GM12878 (cell line): ENCODE measurements at regions not wholly inside any gene's neighbourhood (a gene's known extent, or its start where the extent isn't known, plus 50 kb on each side); places are given as distances from the start of the nearest gene placed in this dataset.

Experiments
- ATAC-seq: fragments of 200-7000 bp; cut with Tn5 transposase; 3 replicates; pipeline ENCODE4 v1.9.1; 2020; ENCODE audit warnings: mild to moderate bottlenecking, moderate library complexity
- BruUV-seq: library from RNA; stranded (reverse); fragments of 400-500 nt; replicated peaks from 2 replicates; lab custom pipeline; 2021; lab: Mats Ljungman, UMichigan
- CTCF ChIA-PET: fragments of 300-600 bp; sonication (Branson Sonifier 250); formaldehyde crosslinking; extraction: SDS; loops from one replicate; lab custom pipeline; 2021; ENCODE audit warnings: inconsistent platforms; lab: Yijun Ruan, JAX
- POLR2A ChIA-PET: fragments of 350-600 bp; formaldehyde crosslinking; extraction: SDS; loops from one replicate; lab custom pipeline; 2021; ENCODE audit warnings: inconsistent platforms; lab: Charles Lee
- RAD21 ChIA-PET: fragments of 300-600 bp; sonication (Branson Sonifier 250); formaldehyde crosslinking; loops from one replicate; lab custom pipeline; 2023; ENCODE audit warnings: antibody characterized with exemption; ENCODE audit not compliant: unreplicated experiment; lab: Charles Lee
- SMC1A ChIA-PET: fragments of 300-600 bp; sonication (Branson Sonifier 250); formaldehyde crosslinking; loops from one replicate; lab custom pipeline; 2023; ENCODE audit not compliant: unreplicated experiment, uncharacterized antibody; lab: Charles Lee
- DNase-seq: peaks from one replicate; pipeline ENCODE4 v3.0.0-alpha.2; 2011; ENCODE audit warnings: low read depth, low spot score
- FAIRE-seq: peaks from 3 replicates; lab custom pipeline; 2011; peaks lifted over from hg19 to GRCh38; lab: Jason Lieb, UNC
- H2AFZ ChIP-seq: 2 replicates; pipeline ENCODE4 v1.6.0; 2011; ENCODE audit warnings: low read depth, low read length, control low read depth; ENCODE audit not compliant: control insufficient read depth
- H3K27ac ChIP-seq: 2 replicates; pipeline ENCODE4 v1.5.1; 2011; ENCODE audit warnings: control low read depth; ENCODE audit not compliant: control insufficient read depth, insufficient read depth
- H3K27me3 ChIP-seq, 2 experiments: replicated peaks in 1 of 2; 2 replicates each; pipeline versions ENCODE4 v1.6.0 to v1.6.1; 2011; ENCODE audit warnings: low read length in 1 of 2; ENCODE audit not compliant: control insufficient read depth in 2 of 2, insufficient read depth in 2 of 2
- H3K36me3 ChIP-seq, 2 experiments: 2 replicates each; pipeline ENCODE4 v1.5.1; 2011; ENCODE audit warnings: low read length in 1 of 2; ENCODE audit not compliant: control insufficient read depth in 2 of 2, insufficient read depth in 2 of 2
- H3K4me1 ChIP-seq: 2 replicates; pipeline ENCODE4 v1.6.1; 2011; ENCODE audit warnings: mild to moderate bottlenecking, low read length, moderate library complexity, mixed read lengths; ENCODE audit not compliant: control insufficient read depth, insufficient read depth
- H3K4me2 ChIP-seq: 2 replicates; pipeline ENCODE4 v1.6.0; 2011; ENCODE audit warnings: control low read depth; ENCODE audit not compliant: control insufficient read depth, insufficient read depth
- H3K4me3 ChIP-seq: fragments of 200-600 bp; sonication (generic); 2 replicates; pipeline ENCODE4 v1.5.1; 2016
- H3K79me2 ChIP-seq: 2 replicates; pipeline ENCODE4 v1.6.0; 2011; ENCODE audit warnings: low read length; ENCODE audit not compliant: control insufficient read depth, insufficient read depth
- H3K9ac ChIP-seq: 2 replicates; pipeline ENCODE4 v1.8.0; 2011; ENCODE audit warnings: low read length, control low read depth, mixed read lengths; ENCODE audit not compliant: control insufficient read depth, insufficient read depth
- H3K9me3 ChIP-seq: replicated peaks from 3 replicates; pipeline ENCODE4 v1.5.1; 2011; ENCODE audit warnings: mild to moderate bottlenecking, low read length; ENCODE audit not compliant: control insufficient read depth, insufficient read depth
- H4K20me1 ChIP-seq: 2 replicates; pipeline ENCODE4 v1.6.0; 2011; ENCODE audit not compliant: control insufficient read depth, insufficient read depth
- BRCA1 ChIP-seq: IDR thresholded peaks from 2 replicates; pipeline ENCODE4 v1.6.1; 2011; ENCODE audit warnings: low read depth, low read length, improper control_type of control experiment
- CHD1 ChIP-seq: IDR thresholded peaks from 2 replicates; pipeline ENCODE4 v1.6.1; 2012; ENCODE audit warnings: low read depth, low read length, improper control_type of control experiment
- EP300 ChIP-seq, 2 experiments: fragments of 150-350 bp in 1 of 2; IDR thresholded peaks; 2 replicates each; pipeline ENCODE4 v1.6.1; 2011 to 2012; ENCODE audit warnings: low read depth in 2 of 2, low read length in 2 of 2, borderline replicate concordance in 1 of 2, improper control_type of control experiment in 1 of 2, inconsistent platforms in 1 of 2; ENCODE audit not compliant: control insufficient read depth in 1 of 2
- LARP7 ChIP-seq: fragments of 450-650 bp; IDR thresholded peaks from 2 replicates; pipeline ENCODE4 v1.6.1; 2017; ENCODE audit warnings: mild to moderate bottlenecking
- MXI1 ChIP-seq: fragments of 150-350 bp; IDR thresholded peaks from 2 replicates; pipeline ENCODE4 v1.6.1; 2011; ENCODE audit warnings: low read depth, mild to moderate bottlenecking, inconsistent platforms, low read length, improper control_type of control experiment
- MYC ChIP-seq: IDR thresholded peaks from 2 replicates; pipeline ENCODE4 v1.6.1; 2011; ENCODE audit warnings: mild to moderate bottlenecking, low read length, moderate library complexity, inconsistent platforms; ENCODE audit not compliant: insufficient read depth, insufficient replicate concordance, insufficient read length, severe bottlenecking
- WGBS: methylation state at CpG from one replicate; pipeline ENCODE4 v1.1.6; 2016; ENCODE audit warnings: low lambda C conversion rate; ENCODE audit not compliant: insufficient replicate concordance, insufficient coverage; ENCODE audit errors: missing lambda C conversion rate; 5-methylcytosine and 5-hydroxymethylcytosine counted together
- in situ Hi-C: fragments of 300-500 bp; cut with MboI; formaldehyde crosslinking; loops from 9 replicates; pipeline ENCODE4 v1.14.3; 2018; ENCODE audit warnings: mixed read lengths
- intact Hi-C: fragments of 100-400 bp; cut with micrococcal nuclease; formaldehyde crosslinking; loops from one replicate; pipeline ENCODE4 v1.14.2; 2022; ENCODE audit not compliant: unreplicated experiment
- TF ChIP-seq, protein P1 (sequence below): fragments of 450-650 bp; IDR thresholded peaks from 2 replicates; pipeline ENCODE4 v1.6.1; 2017; ENCODE audit warnings: mild to moderate bottlenecking, moderate library complexity
- TF ChIP-seq, protein P2 (sequence below): IDR thresholded peaks from 2 replicates; pipeline ENCODE4 v1.6.1; 2011; ENCODE audit warnings: low read depth, mild to moderate bottlenecking, low read length, moderate library complexity, borderline replicate concordance; ENCODE audit errors: extremely low read depth
- TF ChIP-seq, protein P3 (sequence below): IDR thresholded peaks from 2 replicates; pipeline ENCODE4 v1.6.1; 2012; ENCODE audit warnings: mild to moderate bottlenecking, low read depth, low read length
- TF ChIP-seq, protein P4 (sequence below): fragments of 450-650 bp; IDR thresholded peaks from 2 replicates; pipeline ENCODE4 v1.6.1; 2018; ENCODE audit warnings: borderline replicate concordance, mild to moderate bottlenecking; ENCODE audit not compliant: partially characterized antibody

DNA sequence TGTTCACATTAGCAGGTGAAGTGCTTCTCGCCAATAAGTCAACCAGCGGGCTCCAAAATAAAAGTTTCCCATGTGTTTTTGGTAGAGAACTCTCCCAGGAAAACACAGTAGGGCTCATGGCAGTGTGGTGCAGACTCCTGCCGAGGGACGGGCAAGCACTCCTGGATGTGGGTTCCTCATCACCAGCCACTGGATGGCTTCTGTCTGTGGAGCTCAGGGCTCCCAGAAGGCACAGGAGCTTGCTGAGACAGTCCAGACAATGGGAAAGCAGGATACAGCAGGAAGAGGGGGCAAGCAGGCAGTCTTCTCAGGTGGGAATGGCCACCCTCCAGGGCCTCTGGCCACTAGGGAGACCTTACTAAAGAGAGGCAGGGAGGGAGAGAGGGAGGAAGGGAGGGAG, 142.4 kb downstream of the HSD17B3 start:
- Histone ChIP-seq H3K4me2 (no peak overlapping the region), H3K9ac (no peak overlapping the region), H3K27ac (no peak overlapping the region), H3K79me2 (no peaks in the 10 kb centered on the region), H3K4me1 (peaks cover 8% of the 10 kb centered on the region), H4K20me1 (no peaks in the 10 kb centered on the region), H2AFZ (no peak overlapping the region), H3K9me3 (no peaks in the 10 kb centered on the region; the same call in 2 of the 3 replicates), H3K36me3 (no peaks in the 10 kb centered on the region), H3K27me3 (no peaks in the 10 kb centered on the region), H3K4me3 (no peak overlapping the region)
- no peak for FAIRE-seq
- CTCF ChIA-PET, result interaction anchor here (0.6 kb wide), 1 partner anchor 507 kb away, joined by 4 read pairs; no protein-coding TSS in a partner anchor
- no peak for TF ChIP-seq MYC
- TF ChIP-seq, protein P1, sequence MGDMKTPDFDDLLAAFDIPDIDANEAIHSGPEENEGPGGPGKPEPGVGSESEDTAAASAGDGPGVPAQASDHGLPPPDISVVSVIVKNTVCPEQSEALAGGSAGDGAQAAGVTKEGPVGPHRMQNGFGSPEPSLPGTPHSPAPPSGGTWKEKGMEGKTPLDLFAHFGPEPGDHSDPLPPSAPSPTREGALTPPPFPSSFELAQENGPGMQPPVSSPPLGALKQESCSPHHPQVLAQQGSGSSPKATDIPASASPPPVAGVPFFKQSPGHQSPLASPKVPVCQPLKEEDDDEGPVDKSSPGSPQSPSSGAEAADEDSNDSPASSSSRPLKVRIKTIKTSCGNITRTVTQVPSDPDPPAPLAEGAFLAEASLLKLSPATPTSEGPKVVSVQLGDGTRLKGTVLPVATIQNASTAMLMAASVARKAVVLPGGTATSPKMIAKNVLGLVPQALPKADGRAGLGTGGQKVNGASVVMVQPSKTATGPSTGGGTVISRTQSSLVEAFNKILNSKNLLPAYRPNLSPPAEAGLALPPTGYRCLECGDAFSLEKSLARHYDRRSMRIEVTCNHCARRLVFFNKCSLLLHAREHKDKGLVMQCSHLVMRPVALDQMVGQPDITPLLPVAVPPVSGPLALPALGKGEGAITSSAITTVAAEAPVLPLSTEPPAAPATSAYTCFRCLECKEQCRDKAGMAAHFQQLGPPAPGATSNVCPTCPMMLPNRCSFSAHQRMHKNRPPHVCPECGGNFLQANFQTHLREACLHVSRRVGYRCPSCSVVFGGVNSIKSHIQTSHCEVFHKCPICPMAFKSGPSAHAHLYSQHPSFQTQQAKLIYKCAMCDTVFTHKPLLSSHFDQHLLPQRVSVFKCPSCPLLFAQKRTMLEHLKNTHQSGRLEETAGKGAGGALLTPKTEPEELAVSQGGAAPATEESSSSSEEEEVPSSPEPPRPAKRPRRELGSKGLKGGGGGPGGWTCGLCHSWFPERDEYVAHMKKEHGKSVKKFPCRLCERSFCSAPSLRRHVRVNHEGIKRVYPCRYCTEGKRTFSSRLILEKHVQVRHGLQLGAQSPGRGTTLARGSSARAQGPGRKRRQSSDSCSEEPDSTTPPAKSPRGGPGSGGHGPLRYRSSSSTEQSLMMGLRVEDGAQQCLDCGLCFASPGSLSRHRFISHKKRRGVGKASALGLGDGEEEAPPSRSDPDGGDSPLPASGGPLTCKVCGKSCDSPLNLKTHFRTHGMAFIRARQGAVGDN, result no peak
- no peak for TF ChIP-seq EP300 (IDR thresholded peaks at IDR 0.05; ENCODE audit: borderline replicate concordance in 1 of 2, control insufficient read depth in 1 of 2, low read depth in 2 of 2, low read length in 2 of 2)
- TF ChIP-seq, protein P2, sequence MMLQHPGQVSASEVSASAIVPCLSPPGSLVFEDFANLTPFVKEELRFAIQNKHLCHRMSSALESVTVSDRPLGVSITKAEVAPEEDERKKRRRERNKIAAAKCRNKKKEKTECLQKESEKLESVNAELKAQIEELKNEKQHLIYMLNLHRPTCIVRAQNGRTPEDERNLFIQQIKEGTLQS, result no peak
- no peak for TF ChIP-seq MXI1
- no peak for TF ChIP-seq BRCA1
- TF ChIP-seq, protein P3, sequence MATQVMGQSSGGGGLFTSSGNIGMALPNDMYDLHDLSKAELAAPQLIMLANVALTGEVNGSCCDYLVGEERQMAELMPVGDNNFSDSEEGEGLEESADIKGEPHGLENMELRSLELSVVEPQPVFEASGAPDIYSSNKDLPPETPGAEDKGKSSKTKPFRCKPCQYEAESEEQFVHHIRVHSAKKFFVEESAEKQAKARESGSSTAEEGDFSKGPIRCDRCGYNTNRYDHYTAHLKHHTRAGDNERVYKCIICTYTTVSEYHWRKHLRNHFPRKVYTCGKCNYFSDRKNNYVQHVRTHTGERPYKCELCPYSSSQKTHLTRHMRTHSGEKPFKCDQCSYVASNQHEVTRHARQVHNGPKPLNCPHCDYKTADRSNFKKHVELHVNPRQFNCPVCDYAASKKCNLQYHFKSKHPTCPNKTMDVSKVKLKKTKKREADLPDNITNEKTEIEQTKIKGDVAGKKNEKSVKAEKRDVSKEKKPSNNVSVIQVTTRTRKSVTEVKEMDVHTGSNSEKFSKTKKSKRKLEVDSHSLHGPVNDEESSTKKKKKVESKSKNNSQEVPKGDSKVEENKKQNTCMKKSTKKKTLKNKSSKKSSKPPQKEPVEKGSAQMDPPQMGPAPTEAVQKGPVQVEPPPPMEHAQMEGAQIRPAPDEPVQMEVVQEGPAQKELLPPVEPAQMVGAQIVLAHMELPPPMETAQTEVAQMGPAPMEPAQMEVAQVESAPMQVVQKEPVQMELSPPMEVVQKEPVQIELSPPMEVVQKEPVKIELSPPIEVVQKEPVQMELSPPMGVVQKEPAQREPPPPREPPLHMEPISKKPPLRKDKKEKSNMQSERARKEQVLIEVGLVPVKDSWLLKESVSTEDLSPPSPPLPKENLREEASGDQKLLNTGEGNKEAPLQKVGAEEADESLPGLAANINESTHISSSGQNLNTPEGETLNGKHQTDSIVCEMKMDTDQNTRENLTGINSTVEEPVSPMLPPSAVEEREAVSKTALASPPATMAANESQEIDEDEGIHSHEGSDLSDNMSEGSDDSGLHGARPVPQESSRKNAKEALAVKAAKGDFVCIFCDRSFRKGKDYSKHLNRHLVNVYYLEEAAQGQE, result no peak
- no peak for TF ChIP-seq CHD1
- TF ChIP-seq LARP7, result no peak
- TF ChIP-seq, protein P4, sequence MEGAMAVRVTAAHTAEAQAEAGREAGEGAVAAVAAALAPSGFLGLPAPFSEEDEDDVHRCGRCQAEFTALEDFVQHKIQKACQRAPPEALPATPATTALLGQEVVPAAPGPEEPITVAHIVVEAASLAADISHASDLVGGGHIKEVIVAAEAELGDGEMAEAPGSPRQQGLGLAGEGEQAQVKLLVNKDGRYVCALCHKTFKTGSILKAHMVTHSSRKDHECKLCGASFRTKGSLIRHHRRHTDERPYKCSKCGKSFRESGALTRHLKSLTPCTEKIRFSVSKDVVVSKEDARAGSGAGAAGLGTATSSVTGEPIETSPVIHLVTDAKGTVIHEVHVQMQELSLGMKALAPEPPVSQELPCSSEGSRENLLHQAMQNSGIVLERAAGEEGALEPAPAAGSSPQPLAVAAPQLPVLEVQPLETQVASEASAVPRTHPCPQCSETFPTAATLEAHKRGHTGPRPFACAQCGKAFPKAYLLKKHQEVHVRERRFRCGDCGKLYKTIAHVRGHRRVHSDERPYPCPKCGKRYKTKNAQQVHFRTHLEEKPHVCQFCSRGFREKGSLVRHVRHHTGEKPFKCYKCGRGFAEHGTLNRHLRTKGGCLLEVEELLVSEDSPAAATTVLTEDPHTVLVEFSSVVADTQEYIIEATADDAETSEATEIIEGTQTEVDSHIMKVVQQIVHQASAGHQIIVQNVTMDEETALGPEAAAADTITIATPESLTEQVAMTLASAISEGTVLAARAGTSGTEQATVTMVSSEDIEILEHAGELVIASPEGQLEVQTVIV, result no peak
- BruUV-seq, result no TSS peak
- no peak for ATAC-seq
- WGBS, result 57% methylated on average over 4 of the region's 4 CpGs
- POLR2A ChIA-PET, result no interaction called here
- SMC1A ChIA-PET, result no interaction called here
- RAD21 ChIA-PET, result no interaction called here
- in situ Hi-C loops, result no loop called here
- intact Hi-C loops, result no loop called here
- DNase-seq, result no peak
